GM18858 (cell line): ENCODE measurements at regions not wholly inside any gene's neighbourhood (a gene's known extent, or its start where the extent isn't known, plus 50 kb on each side); places are given as distances from the start of the nearest gene placed in this dataset.

Experiments
- ATAC-seq: cut with Tn5 transposase; IDR thresholded peaks from one replicate; pipeline ENCODE4 v1.9.1; 2021; ENCODE audit not compliant: unreplicated experiment

- peak; percentile 77 for ATAC-seq
These were observed 2144.3 kb upstream of the C9orf72 start for GRCh38 chr9:29717631-29718030.

DNA sequence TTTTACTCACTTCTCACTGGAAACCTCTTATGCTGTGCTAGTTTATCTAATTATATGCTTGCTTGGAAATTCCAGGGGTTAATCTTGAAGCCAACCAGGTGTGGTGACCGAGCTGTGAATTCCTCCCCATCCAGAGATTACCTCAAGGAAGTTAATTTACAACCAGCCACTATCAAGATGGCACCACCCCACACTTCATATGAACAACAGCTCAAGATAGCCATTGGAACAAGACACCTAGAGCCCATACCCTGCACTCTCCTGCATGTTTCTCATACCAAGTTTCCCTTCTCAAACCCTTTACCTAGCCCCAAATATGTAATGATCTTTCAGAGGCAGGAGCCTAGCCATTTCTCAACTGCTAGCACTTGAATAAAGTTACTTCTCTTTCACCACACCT lies 2156.9 kb upstream of the C9orf72 start:
- ATAC-seq = no peak

DNA sequence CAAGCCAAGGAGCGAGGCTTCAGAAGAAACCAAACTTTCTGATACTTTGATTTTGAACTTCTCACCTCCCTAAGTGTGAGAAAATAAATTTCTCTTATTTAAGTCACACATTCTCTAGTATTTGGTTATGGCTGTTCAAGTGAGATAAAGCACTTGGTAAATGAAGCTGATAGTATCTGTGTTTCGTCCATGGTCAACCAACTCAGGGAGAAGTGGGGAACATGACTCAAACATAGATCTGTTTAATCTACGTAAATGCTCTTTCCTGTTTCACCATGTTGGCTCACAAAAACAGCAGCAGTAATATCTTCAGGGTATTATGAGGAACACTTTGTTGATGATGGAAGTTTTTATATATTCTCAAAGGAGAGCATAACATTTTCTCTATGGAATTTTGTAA lies 2167.2 kb upstream of the C9orf72 start:
- no peak for ATAC-seq

- no peak for ATAC-seq
These were observed 2167.9 kb upstream of the C9orf72 start for GRCh38 chr9:29741169-29741568.

DNA sequence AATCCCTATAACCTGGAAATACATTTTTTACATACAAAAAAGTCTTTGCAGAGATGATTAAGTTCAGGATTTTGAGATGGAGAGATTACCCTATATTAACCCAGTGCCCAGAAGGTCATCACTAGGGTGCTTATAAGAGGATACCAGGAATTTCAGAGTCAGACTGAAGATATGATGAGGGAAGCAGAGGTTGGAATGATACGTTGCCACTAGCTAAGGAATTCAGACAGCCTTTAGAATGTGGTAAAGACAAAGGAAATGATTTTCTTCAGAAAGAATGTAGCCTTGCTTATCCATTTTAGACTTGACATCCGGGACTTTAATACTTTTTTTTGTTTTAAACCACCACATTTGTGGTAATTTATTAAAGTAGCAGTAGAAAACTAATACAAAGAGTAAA lies 2176.8 kb upstream of the C9orf72 start:
- ATAC-seq = no peak

DNA sequence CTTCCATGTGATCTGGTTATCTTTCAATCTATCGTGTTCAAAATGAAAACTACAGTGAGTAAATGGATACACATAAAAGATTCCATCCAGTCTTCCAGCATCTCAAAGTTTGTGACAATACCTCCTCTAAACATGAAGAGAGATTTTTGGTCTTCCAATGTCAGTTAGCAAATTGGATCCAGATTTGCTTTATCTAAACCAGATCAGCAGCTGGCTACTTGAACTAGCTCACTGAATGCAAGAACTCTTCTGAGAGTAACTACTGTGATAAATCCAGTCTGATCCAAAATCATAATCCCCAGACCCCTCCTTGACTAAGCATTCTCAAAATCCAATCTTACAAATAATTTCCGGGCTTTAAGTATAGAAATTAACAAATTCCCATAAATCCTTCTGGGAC lies 2177.9 kb upstream of the C9orf72 start:
- ATAC-seq = no peak

DNA sequence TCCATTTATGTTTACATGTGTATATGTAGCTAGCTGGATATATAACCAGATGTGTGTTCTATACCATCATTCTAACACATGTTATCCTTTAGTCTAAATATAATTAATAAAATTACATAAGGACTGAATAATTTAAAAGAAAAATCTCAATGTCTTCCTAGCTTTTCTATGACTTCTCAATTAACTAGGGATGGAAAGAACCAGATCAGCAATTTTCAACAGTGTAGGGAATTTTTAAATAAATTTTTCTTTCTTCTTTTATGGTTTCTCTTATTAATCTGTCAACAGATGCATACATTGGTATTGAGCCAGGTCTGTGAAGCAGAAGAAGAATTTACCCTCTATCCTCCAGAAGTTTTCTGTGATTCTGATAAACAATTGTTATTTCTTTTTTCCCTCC lies 2180.4 kb upstream of the C9orf72 start:
- ATAC-seq = no peak

- no peak for ATAC-seq
These were observed 2195.7 kb upstream of the C9orf72 start for GRCh38 chr9:29769019-29769418.

DNA sequence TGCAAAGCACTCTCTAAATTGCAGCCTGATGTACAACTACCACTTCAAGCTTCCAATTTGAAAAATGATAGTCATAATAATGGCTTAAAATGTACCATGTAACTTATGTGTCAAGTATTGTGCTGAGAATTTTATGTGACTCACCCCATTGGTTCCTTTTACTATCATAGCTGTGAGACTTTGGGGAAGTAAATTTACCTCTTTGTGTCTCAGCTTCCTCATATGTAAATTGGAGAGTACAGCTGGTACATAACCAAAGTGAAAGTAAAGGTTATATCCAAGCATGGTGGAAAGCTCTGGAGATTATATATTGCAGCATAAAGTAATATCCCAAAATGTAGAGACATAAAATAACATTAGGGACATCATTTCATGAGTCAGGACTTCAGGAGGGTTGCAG lies 2200.4 kb upstream of the C9orf72 start:
- peak; percentile 60 for ATAC-seq

DNA sequence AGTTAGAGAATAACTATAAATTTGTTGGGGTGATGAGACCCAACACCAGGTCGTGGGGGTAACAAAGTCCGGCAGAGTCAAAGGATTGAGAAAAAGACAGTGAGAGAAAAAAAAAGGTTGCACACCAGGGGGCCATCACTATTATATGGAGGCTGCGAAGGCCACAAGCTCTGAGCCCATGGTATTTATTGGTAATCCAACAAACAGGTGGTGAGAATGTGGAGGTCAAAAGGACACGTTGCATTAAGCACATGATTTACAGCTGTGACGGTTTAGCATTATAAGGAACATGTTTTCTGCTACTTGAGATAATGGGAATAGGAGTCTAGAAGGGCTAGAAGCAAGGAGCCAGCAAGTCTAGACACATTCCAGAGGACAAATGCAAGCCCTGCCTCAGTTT lies 2202.2 kb upstream of the C9orf72 start:
- ATAC-seq = no peak

- ATAC-seq = no peak
These were observed 2205.1 kb upstream of the C9orf72 start for GRCh38 chr9:29778281-29778849.

GRCh38 chr9:29793970-29794369 lies 2220.7 kb upstream of the C9orf72 start:
- no peak for ATAC-seq

DNA sequence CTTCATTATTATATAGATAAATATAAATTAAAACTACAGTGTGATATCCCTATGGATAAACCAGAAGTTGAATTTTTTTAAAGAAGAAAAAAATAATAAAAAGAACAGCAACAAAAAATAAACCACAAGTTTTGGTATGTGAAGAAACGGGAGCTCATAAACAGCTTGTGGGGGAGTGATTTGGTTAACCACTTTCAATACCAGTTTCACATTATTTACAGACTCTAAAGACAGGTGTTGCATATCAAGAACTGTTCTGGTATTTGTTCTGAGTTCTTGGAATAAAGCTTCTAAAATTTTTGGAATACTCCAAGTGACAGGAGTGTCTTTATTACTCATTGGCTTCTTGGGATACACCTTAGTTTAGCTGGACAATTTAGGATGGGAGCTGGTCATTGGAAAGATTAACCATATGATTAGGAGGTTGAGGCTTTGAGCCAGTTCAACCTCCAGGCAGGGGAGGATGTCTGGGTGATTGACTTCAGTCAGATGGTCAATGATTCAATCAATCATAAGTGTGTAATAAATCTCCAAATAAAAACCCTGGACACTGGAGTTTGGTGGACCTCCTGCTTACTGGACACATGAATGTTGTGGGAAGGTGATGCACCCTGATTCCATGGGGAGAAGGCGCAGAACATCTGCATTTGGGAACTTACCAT lies 2223.1 kb upstream of the C9orf72 start:
- ATAC-seq = peak; percentile 90

- no peak for ATAC-seq
These were observed 2225.3 kb upstream of the C9orf72 start for GRCh38 chr9:29798599-29798998.

GRCh38 chr9:29799227-29799626 lies 2225.9 kb upstream of the C9orf72 start:
- no peak for ATAC-seq

GRCh38 chr9:29800821-29801220 lies 2227.5 kb upstream of the C9orf72 start:
- no peak for ATAC-seq

GRCh38 chr9:29802454-29802853 lies 2229.2 kb upstream of the C9orf72 start:
- no peak for ATAC-seq

DNA sequence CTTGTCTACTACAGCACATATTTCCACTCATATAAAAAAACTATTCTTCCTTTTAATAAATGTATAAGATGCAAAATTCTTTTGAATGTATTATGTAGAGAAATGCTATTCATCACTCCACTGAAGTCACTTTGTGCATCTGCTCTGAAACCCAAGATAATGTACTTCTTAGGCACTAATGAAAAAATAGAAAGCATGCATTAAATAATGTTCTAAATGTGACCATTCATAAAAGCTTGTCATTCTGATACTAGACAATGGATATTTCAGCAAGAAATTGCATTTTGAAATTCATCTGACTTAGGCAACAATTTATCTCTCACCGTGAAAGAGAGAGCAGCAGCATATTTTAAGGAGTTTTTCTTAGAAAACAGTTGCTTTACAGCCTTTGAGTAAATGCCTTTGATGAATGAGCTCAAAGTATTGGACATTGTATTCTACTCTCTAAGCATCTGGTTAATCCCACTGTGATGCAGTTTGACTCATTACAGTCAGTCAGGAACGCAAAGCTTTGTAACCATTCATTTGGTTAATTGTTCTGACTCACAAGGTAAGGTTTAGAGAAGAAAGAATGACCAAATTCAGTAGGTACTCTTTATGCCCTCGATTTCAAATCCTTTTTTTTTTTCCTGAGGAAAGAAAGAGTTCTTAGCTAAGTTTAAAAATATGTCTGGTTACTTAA lies 2233.8 kb upstream of the C9orf72 start:
- ATAC-seq = peak; percentile 63

DNA sequence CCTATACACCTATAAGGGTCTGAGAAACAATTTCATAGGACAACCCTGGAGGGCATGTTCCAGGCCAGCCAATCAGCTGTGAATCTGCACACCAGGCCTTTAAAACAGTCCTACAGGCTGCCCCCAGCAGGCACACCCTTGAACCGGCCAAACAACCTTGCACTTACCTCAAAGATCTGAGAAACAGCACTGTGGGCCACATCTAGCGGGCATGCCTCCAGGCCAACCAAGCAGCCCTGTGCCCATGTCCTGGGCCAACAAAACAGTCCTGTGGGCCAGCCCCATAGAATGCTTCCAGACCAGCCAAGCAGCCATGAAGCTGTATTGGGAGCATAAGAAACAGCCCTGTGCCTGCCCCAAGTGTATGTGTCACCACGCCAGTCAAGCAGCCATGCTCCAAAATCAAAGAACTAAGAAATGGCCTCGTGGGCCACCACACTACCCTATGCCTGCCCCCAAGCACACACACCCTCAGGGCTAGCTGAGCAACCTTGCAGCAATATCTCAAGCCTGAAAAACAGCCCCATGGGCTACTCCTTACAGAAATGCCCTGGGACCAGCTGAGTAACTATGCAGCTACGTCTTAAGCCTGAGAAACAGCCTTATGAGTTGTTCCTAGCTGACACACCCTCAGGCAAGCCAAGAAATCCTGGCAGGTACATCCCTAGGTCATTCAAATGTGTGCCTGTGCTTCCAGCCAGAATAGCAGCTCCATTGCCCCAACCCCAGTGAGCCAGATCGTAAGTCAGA lies 2243.8 kb upstream of the C9orf72 start:
- no peak for ATAC-seq

DNA sequence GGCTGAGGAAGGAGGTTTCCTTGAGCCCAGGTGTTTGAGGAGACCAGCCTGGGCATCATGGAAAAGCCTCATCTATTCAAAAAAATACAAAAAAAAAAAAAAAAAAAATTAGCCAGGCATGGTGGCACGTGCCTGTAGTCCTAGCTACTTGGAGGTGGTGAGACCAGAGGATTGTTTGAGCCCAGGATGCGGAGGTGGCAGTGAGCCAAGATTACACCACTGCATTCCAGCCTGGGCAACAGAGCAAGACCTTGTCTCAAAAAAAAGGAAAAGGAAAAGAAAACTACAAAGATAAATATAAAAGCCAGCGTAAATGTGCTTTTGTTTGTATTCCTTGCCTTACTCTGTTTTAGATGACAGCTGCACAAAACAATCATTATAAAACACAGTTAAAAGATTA lies 2249.2 kb upstream of the C9orf72 start:
- no peak for ATAC-seq

DNA sequence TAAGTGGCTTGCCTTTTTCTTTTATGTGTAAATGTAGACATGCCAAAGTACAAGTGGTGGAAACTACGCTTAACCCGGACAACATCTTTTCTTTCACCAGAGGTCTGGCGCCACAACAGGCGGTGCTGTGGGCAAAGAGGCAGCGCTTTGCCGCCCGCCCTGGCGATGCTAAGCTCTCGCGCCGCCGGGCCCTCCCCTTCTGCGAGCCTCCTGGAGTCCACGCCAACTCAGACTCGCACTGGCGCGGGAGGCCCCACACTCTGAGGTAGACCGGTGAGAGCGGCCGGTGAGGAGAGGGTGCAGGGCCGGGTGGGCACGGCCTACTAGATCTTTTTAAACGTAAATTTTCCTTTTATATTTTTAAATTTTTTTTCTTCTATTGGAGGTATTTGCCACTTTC lies 2253.1 kb upstream of the C9orf72 start:
- ATAC-seq = no peak

DNA sequence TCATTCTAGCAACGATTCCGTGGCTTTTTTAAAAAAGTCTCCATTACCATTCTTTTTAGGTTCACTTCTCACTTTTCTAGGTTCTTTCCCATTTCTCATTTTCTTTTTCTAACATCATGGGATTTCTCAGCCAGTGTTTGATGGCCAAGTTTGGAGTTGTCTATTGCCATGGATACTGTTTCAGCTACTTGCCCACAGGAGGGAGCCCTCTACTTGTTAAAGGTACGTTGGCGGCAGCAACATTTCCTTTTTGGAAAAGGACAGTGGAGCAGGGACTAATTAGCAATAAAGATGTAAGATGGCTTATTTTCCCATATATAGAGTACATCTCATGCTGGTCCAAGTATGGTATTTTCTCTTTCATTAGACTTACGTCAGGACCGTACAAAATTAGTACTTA lies 2257.5 kb upstream of the C9orf72 start:
- ATAC-seq = no peak
